ENCODE measurements at regions not wholly inside any gene's neighbourhood (a gene's known extent, or its start where the extent isn't known, plus 50 kb on each side); places are given as distances from the start of the nearest gene placed in this dataset.
"Not testable (repeated sequence)": the region's sequence is repeated elsewhere in the genome, so short reads cannot be mapped to it uniquely, and the experiment has no call there.

DNA sequence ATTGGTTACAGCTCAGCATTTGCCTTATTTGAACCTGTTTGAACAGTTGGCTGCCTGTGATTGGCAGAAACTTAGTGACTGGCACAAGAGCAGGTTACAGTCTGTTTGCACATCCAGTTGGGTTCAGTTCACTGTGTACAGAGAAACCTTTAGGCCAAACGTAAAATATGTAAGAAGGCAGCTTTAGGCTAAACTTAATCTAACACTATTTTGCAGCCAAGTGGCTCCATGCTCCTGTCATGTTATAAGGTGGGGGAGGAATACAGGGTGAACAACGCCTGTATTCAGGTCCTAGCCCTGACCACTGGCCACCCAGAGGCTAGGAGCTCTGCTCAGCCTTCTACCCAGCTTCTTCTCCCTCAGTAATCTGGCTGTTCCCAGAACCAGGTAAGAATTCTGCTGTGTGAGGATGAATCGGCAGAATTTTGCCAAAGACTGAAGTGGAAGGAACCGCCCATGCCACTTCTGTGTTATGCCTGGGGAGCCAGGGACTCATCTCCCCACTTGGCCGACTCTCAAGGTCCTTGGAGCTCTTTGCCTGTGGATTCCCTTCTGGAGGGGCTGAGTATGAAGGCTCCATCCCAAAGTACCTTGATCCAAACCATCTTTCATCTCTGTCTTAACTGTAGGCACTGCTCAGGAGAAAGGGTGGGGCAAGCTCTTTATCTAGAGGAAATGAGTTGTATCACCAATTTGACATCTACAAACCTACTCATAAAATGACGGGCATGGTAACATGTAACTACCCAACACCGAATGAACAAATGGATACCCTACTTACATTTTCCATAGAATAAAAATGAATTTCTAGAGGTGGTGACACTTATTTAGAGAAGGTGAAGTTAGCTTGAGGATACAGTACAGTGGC lies 164.4 kb upstream of the NAMPT start:
- DNase-seq (ENCODE audit: low read depth): no peak

DNA sequence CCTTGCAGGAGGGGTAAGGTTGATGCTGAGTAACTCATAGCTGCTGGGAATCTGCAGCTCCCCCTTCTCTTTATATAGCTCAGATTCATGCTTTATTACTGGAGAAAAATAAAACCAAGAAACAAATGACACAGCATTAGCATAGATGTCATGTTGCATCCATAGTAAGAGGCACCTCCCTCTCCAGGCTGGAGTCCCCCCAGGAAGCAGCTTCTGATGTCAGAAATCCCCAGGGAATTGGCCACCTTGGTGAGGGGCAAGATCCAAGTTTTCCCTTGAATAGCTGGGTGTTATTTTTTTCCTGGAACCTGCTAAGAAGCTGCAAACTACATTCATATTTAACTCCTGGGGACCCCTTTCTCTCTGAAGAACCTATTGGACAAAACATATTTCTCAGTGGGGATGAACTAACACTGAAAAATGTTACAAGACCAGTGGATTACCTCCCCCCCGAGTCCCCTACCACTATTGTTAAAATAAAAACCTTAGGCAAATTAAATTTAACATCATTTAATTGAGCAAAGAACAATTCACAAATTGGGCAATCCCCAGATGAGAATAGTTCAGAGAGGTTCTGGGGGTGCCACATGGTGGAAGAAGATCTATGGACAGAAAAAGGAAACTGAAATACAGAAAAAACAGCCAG lies 163.7 kb upstream of the NAMPT start:
- DNase-seq (ENCODE audit: low read depth): no peak

DNA sequence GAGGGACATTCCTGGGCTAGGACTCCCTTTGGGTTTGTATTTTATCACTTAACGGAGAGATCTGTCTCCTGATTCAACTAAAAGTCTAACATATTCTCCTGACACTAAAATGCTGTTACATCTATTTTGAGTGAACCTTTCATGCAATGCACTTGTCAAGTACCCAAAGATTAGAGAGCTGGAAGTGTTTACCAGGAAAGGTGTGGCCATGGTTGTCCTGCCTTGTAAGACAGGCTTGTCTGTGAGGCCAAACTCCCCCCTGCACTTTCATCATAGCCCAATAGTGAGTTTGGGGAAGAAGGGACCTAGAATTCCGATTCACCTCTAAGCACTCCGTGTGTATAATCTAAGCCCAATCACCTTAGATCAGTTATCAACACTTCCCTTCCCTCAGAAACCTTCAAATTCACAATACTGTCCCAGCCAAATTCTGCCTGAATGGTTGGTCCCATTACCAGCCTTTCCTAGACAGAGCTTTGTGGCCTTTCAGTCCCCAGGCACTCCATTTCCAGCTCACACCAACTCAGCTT lies 162.6 kb upstream of the NAMPT start:
- no peak for DNase-seq (ENCODE audit: low read depth)

DNA sequence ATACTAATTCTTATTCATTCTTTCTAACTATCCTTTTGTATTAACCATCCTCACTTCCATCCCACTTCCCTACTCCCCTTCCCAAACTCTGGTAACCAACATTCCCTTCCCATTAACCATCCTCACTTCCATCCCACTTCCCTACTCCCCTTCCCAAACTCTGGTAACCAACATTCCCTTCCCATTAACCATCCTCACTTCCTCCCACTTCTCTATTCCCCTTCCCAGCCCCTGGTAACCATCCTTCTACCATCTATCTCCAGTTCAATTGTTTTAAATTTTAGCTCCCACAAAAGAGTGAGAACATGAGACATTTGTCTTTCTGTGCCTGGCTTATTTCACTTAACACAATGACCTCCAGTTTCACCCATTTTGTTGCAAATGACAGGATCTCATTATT lies 160.6 kb upstream of the NAMPT start:
- not testable (repeated sequence) for DNase-seq (ENCODE audit: low read depth)

DNA sequence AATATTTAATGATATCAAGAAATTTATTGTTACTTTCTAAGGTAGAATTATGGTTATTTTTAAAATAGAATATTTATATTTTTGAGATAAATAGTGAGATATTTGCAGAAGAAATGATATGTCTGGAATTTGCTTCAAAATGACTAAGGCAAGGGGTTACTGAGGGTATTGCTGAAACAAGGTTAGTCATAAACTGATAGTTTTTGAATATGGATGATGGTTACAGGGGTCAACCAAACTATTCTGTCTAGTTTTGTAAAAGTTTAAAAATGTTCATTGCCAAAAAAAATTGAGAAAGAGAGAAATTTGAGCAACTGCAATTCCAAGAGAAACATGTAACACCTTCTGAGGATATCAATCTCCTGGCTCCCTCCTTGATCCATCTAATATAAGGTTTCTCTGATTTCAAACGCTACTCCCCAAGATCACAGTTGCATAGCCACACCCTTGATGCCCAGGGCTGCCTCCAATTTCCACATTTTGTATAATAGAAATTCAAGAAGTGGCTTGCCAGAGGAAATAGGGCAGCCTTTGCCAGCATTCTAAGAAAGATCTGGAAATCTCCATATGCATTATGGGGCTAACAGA lies 159.4 kb upstream of the NAMPT start:
- DNase-seq (ENCODE audit: low read depth): no peak

DNA sequence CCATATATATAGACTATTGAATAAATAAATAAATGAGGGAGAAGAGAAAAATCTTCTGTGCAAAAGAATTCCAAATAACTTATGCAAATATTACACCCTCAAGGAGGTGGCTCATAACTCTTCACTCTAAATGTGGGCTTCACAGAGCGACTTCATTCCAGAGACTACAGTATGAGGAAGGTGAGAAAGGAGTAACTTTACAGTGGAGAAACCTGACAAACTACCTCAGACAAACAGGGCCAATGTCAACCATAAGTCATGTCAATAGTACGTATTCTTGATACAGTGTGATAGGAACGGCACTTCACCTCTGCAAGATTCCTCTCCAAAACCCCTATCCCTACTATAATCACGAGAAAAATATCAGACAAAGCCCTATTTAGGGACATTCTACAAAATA lies 158.4 kb upstream of the NAMPT start:
- no peak for DNase-seq (ENCODE audit: low read depth)

DNA sequence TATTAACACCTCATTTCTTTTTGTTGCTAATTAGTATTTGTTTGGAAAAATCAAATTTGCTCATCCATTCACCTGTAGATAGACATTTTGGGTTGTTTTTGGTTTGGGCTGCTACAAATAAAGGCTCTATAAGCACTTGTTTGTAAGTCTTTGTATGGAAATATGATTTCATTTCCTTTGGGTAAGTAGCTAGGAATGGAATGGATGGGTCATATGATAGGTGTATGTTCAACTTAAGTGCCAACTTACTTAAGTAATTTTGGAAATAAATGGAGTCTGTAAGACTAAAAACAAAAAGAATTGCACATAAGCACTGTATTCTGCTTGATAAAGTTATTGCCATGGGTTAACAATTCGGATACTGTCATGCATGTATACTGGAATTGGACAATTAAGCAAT lies 157.7 kb upstream of the NAMPT start:
- DNase-seq (ENCODE audit: low read depth): no peak

DNA sequence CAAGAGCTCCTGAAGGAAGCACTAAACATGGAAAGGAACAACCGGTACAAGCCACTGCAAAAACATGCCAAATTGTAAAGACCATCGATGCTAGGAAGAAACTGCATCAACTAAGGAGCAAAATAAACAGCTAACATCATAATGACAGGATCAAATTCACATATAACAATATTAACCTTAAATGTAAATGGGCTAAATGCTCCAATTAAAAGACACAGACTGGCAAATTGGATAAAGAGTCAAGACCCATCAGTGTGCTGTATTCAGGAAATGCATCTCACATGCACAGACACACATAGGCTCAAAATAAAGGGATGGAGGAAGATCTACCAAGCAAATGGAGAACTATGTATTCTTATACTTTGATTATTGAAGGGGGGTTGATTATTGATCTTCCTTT lies 156.6 kb upstream of the NAMPT start:
- not testable (repeated sequence) for DNase-seq (ENCODE audit: low read depth)

DNA sequence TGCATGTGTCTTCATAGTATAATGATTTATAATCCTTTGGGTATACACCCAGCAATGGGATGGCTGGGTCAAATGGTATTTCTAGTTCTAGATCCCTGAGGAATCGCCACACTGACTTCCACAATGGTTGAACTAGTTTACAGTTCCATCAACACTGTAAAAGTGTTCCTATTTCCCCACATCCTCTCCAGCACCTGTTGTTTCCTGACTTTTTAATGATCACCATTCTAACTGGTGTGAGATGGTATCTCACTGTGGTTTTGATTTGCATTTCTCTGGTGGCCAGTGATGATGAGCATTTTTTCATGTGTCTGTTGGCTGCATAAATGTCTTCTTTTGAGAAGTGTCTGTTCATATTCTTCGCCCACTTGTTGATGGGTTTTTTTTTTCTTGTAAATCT lies 152.2 kb upstream of the NAMPT start:
- DNase-seq (ENCODE audit: low read depth): not testable (repeated sequence)

DNA sequence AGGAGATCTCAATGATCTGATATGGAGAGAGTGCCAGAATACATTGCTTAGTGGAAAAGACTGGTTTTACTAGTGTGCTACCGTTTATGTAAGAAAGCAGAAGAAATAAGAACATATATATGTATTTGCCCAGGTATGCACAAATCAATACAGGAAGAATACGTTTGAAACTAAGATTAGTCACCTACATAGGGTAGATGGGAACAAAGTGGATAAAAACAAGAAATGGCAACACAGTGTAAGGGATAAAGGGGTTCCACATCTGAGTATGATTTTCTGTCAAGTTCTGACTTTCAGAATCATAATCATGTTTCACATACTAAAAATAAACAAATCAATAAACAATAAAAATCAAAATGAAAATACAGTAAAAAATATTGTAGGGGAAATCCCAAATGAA lies 148.6 kb upstream of the NAMPT start:
- DNase-seq (ENCODE audit: low read depth): no peak

DNA sequence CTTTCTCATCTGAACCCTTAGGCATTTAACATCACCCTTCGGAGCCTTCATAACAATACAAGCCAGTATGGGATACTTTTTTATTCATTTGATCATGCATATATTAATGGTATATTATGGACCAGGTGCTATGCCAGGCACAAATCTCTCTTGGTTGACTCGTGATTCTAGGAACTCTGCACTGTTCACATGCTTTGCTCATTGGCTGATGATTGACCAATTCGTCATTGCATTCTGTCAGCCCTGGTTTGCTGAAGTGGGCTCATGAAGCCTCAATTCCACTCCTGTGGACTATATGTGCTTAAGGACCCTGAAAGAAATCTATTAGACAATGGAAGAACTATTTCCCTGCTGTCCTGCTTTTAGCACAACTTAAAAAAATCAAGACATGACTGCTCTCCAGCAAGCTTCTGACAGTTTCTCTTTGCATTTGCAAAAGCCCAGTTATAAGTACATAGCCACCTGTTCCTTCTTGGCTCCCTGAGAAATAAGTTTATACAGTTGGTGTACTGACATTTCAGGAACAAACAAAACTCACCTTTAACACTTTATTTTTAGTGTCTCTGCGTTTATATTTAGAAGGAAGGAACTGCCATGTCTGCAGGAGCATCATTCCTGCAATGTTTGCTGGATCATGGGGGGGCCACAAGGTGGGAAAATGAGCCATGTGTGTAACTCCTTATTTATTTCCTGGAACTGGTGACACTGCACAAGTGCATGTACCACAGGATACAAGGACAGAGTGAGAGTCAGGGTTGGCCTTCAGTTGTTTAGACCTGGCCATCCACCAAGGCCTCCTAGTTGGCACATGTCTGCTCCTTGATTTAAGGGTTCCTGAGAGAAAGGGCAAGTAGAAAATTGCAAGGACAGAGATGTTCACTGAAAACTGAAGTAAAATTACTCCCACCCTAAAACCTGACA lies 146.0 kb upstream of the NAMPT start:
- DNase-seq (ENCODE audit: low read depth): no peak

DNA sequence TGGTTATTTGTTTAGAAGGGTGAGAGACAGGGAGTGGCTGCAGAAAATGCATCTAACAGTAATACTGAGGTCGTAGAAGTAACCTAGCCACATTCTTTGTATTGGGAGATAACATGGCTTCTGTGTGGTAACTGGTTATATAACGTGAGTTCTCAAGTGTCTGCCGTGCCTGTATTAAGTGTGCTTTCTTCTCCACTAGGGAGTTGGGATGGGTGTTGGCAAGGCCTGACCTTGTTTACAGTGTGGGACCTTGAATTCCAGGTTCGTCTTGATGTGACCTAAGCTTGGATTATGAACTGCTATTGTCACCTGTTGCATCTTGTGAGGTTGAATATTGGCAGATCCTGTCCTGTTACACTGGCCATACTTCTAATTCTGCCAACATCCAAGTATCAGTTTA lies 145.3 kb upstream of the NAMPT start:
- no peak for DNase-seq (ENCODE audit: low read depth)

DNA sequence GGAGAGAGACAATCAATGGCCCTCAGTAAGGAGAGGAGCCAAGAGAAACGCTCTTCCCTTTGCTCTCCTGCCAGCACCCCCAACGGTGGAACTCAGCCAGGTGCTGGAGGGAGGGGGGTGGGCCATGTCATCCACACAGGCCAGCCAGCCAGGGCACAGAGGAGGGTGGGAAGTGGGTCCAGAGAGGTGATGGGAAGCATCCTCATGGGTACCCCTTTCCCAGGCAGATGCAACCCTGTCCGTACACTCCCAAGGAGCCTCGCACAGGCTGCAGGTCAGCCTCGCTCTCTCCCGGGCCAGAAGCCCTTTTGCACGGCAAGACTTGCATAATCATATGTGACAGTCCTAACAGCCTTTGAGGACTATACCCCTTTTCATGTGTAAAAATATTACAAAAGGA lies 142.0 kb upstream of the NAMPT start:
- no peak for DNase-seq (ENCODE audit: low read depth)

DNA sequence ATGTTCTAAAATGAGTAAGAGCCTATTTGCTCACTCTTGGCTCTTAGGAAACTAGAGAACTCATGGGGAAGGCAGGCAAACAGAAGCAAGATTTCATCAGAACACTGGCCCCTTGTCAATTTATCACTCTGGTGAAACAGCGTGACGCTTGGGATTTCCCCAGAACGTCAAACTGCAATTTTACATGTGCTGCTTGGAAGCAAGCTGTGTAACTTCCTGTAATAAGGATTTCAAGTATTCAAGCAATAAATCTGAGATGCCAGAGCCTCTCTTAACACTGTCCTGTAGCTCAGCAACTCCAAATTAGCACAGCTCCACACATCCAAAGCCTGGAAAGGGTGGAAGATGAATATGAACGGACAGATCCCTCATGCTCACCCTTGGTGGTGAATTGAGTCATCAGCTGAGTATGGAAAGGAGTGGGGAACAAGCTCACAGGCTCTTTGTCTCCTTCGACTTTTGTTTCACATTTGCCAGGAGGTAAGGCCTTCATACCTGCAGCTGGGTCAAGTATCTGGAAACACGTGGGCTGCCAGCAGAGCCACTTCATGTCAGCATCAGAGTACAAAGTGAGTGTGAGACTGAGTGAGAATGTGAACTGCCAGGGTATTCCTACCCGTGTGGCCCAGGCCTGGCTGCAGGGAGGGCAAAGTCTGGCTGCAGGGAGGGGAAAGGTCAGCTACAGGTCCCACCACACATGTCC lies 140.4 kb upstream of the NAMPT start:
- DNase-seq (ENCODE audit: low read depth): no peak

DNA sequence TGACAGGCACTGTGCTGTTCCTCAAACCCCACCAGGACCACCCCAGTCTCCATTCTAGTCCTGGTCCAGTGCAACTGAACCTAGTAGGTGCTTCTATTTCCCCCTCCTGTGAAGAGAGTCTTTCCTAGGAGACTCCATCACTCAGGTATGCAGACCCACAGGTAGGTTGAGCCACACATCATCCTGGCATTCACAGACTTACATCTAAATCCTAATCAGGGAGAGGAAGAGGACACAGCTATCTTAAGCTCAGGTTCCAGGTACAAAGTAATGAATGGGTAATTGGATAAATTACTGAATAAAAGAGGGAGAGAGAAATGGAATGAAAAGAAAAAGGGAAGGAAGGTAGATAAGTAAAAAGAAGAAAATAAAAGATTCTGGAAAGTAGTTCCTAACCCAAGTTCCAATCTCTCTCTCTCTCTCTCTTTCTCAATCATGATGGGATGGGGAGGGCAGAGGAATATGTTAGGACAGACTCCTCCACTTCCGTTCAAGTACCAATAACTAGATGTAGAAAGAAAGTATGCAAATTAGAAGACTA lies 139.8 kb upstream of the NAMPT start:
- no peak for DNase-seq (ENCODE audit: low read depth)

DNA sequence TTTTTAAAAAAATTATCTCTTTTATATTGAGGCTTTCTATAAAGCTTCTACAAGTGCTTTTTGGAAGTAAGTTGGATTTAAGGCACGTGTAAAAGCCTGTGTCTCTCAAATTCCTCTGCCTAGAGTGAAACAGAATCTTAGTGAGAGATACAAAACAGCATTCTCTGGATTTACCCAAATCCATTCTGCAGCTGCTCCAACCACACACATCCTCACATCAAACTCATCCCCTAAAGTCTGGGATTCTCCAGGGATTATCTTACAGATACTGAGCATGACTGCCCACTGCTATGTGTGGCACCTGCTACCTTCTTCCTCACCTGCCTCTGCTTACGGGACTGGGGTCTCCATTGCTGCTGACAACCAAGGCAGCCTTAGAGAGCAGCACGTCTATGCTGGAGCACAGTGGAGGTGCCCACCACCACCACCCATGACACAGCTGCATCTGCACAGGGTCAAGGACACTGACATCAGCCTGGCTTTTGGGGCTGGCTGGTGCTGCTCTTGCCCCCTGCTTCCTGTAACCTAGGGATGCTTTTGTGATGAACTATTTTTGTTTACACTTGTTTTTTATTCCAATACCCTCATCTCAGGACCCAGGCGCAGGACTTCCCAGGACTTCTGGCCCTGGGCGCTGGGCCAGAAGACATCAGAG lies 139.2 kb upstream of the NAMPT start:
- no peak for DNase-seq (ENCODE audit: low read depth)

DNA sequence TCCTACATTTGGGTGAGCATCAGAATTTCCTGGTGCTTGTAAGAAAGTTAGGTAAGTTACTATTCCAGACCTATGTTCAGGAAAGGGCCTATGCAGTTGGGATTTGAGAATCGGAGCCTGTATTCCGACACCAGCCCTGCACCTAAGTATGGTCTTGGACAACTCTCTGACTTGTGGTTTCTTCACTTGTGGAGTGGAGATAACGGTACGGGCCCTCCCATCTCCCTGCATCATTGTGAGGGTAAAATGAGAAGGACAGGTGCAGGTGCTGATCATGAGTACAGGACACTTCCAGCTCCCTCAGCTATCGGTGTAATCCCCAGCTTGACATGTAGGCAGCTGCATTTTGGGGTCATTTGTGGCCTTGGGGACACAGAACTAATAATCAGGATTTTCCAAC lies 138.3 kb upstream of the NAMPT start:
- DNase-seq (ENCODE audit: low read depth): no peak

DNA sequence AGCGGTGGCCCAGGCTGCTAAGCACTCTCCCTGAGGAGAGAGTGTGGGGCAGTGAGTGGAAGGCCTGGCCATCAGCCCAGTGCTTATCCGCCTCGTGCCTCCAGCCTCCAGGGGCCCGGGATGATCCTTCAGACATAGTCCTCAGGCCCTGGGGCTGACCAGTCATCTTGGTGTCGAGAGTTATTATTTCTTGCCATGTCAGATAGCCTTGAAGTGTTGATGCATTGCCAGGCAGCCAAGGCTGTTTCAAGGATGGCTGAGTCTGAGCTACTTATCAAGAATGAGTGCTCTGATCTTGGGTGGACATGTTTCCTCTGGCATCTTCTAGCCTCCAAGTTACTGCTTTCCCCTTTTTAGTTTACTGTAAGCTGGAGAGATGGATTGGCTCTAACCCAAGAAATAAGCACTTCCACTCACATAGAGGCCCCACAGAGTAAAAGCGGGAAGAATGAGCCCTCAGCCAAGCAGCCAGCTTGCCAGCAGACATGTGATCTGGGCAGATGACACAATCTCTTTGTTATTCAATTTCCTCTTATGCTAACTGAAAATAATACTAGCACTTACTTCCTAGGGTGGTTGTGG lies 136.5 kb upstream of the NAMPT start:
- DNase-seq (ENCODE audit: low read depth): no peak

DNA sequence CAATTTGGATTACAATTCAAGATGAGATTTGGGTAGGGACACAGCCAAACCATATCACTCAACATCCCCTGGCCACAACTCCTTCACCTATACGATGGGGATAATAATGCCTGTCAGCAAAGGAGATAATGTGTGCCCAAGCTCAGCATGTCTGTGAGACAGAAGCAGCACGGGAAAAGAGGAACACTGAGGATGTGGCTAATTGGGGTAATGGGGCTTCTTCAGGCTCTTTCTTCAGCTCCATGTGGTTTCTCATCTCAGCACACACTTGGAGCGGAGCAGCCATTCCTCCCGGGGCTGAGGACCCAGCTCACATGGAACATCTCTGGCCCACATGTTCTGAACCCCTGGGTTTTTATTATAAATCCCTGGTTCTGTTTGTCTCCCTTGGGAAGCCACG lies 136.0 kb upstream of the NAMPT start:
- no peak for DNase-seq (ENCODE audit: low read depth)

DNA sequence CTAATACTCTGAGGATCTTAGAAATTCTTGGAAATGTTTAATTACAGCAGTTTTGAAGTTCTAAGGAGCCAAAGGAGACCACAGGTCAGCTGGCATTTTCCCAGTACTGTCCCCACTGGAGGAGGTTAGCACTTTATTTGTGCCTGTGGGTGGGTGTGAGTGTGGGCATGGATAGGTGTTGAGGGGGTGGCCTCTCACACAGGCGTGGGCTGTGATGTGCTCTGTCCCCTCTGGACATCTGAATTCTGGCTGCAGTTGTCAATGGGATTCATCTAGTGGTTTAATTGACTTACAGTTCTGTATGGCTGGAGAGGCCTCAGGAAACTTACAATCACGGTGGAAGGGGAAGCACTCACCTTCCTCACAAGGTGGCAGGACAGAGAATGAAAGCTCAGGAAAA lies 135.4 kb upstream of the NAMPT start:
- no peak for DNase-seq (ENCODE audit: low read depth)
